ENCODE measurements at regions not wholly inside any gene's neighbourhood (a gene's known extent, or its start where the extent isn't known, plus 50 kb on each side); places are given as distances from the start of the nearest gene placed in this dataset.

DNA sequence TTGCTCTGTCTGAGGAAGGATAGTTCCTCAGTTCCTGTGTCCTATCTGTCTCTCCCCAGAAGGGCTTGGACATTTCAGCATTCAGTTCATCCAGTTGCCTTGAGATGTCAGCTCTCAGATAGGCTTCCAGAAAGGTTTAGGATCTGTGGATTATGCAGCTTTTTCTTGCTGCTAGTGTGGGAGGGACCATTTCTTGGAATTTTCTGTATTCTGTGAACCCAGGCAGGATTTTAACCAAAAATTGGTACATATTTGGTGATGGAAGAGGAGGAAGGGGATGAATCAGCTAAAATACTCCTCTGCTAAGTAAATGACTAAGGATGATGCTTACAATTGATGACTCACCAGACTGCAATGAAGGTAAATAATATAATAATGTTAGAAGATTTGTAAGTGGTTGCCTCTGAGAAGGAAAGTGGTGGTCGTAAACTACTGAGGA is 58.6 kb upstream of the DOCK10 start:
- TF ChIP-seq POLR2A (IDR thresholded peaks at IDR 0.05), result no peak
- TF ChIP-seq, protein P1, sequence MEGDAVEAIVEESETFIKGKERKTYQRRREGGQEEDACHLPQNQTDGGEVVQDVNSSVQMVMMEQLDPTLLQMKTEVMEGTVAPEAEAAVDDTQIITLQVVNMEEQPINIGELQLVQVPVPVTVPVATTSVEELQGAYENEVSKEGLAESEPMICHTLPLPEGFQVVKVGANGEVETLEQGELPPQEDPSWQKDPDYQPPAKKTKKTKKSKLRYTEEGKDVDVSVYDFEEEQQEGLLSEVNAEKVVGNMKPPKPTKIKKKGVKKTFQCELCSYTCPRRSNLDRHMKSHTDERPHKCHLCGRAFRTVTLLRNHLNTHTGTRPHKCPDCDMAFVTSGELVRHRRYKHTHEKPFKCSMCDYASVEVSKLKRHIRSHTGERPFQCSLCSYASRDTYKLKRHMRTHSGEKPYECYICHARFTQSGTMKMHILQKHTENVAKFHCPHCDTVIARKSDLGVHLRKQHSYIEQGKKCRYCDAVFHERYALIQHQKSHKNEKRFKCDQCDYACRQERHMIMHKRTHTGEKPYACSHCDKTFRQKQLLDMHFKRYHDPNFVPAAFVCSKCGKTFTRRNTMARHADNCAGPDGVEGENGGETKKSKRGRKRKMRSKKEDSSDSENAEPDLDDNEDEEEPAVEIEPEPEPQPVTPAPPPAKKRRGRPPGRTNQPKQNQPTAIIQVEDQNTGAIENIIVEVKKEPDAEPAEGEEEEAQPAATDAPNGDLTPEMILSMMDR (IDR thresholded peaks at IDR 0.05), result no peak

Data from testis (tissue), 2 donors.